GM04504 (cell line): ENCODE measurements at regions not wholly inside any gene's neighbourhood (a gene's known extent, or its start where the extent isn't known, plus 50 kb on each side); places are given as distances from the start of the nearest gene placed in this dataset.

Experiments used
- DNase-seq: peaks from one replicate; pipeline ENCODE4 v3.0.0-alpha.2; 2012; ENCODE audit warnings: low read depth

- DNase-seq = peak; percentile 48
Measured at GRCh38 chr18:39675368-39675767, 2109.8 kb upstream of the CELF4 start.

GRCh38 chr18:39672171-39672570 lies 2106.6 kb upstream of the CELF4 start:
- no peak for DNase-seq

- no peak for DNase-seq
Measured at GRCh38 chr18:39667905-39668304, 2102.3 kb upstream of the CELF4 start.

- no peak for DNase-seq
Measured at GRCh38 chr18:39666541-39666940, 2100.9 kb upstream of the CELF4 start.

- DNase-seq = no peak
Measured at GRCh38 chr18:39661856-39662366, 2096.3 kb upstream of the CELF4 start.

GRCh38 chr18:39660141-39660540 lies 2094.5 kb upstream of the CELF4 start:
- DNase-seq = no peak

- no peak for DNase-seq
Measured at GRCh38 chr18:39655341-39655740, 2089.7 kb upstream of the CELF4 start.

GRCh38 chr18:39653221-39653620 lies 2087.6 kb upstream of the CELF4 start:
- DNase-seq = no peak

GRCh38 chr18:39648616-39649015 lies 2083.0 kb upstream of the CELF4 start:
- DNase-seq = no peak

- peak; percentile 86 for DNase-seq
Measured at GRCh38 chr18:39647627-39648534, 2082.3 kb upstream of the CELF4 start.

- DNase-seq = no peak
Measured at GRCh38 chr18:39638224-39638623, 2072.6 kb upstream of the CELF4 start.

GRCh38 chr18:39636931-39637330 lies 2071.3 kb upstream of the CELF4 start:
- no peak for DNase-seq

- DNase-seq = no peak
Measured at GRCh38 chr18:39635966-39636365, 2070.4 kb upstream of the CELF4 start.

- DNase-seq = no peak
Measured at GRCh38 chr18:39635192-39635591, 2069.6 kb upstream of the CELF4 start.

GRCh38 chr18:39627936-39628335 lies 2062.3 kb upstream of the CELF4 start:
- DNase-seq = no peak

GRCh38 chr18:39624961-39625360 lies 2059.4 kb upstream of the CELF4 start:
- DNase-seq = no peak

GRCh38 chr18:39622431-39622830 lies 2056.8 kb upstream of the CELF4 start:
- DNase-seq = no peak

GRCh38 chr18:39620551-39621168 lies 2055.1 kb upstream of the CELF4 start:
- DNase-seq = no peak

- no peak for DNase-seq
Measured at GRCh38 chr18:39618265-39619003, 2052.8 kb upstream of the CELF4 start.

GRCh38 chr18:39611381-39612100 lies 2045.9 kb upstream of the CELF4 start:
- DNase-seq = no peak

- no peak for DNase-seq
Measured at GRCh38 chr18:39607034-39607433, 2041.4 kb upstream of the CELF4 start.

- peak; percentile 6 for DNase-seq
Measured at GRCh38 chr18:39604836-39605235, 2039.2 kb upstream of the CELF4 start.
